Pancreas (tissue), 10 donors: ENCODE measurements at regions not wholly inside any gene's neighbourhood (a gene's known extent, or its start where the extent isn't known, plus 50 kb on each side); places are given as distances from the start of the nearest gene placed in this dataset.
"Not testable (repeated sequence)": the region's sequence is repeated elsewhere in the genome, so short reads cannot be mapped to it uniquely, and the experiment has no call there.

Source experiments
- ATAC-seq, 4 donors: fragments of 200-7000 bp; cut with Tn5 transposase; one replicate each; pipeline versions ENCODE4 v1.8.0 to v1.9.1; 2020; ENCODE audit warnings: mild to moderate bottlenecking in 4 of 4, moderate library complexity in 4 of 4
- DNase-seq, 6 donors: peaks; one replicate each; pipeline ENCODE4 v3.0.0-alpha.2; 2020
- FAIRE-seq: peaks from 2 replicates; lab custom pipeline; 2012; peaks lifted over from hg19 to GRCh38; lab: Jason Lieb, UNC
- H3K27ac ChIP-seq, 4 donors: fragments of 200-600 bp; sonication (generic); 1 replicate in 3 of 4; 2 replicates in 1 of 4; pipeline versions ENCODE4 v1.5.0 to v1.8.0; 2020
- H3K27me3 ChIP-seq, 4 donors: fragments of 200-600 bp; one replicate each; pipeline ENCODE4 v1.8.0; 2021
- H3K36me3 ChIP-seq, 3 donors: fragments of 200-600 bp; sonication (generic) in 1 of 3; one replicate each; pipeline versions ENCODE4 v1.5.0 to v1.8.0; 2020 to 2021
- H3K4me1 ChIP-seq, 3 donors: fragments of 200-600 bp; one replicate each; pipeline ENCODE4 v1.8.0; 2021
- H3K4me3 ChIP-seq, 4 donors: fragments of 200-600 bp; sonication (generic) in 2 of 4; one replicate each; pipeline versions ENCODE4 v1.5.0 to v1.8.0; 2020 to 2021
- H3K9me3 ChIP-seq, 4 donors: fragments of 200-600 bp; one replicate each; pipeline ENCODE4 v1.8.0; 2021
- CTCF ChIP-seq, 4 donors: fragments of 200-600 bp; sonication (generic) in 3 of 4; IDR thresholded peaks; one replicate each; pipeline versions ENCODE4 v1.5.0 to v1.8.0; 2021; ENCODE audit warnings: antibody characterized with exemption in 4 of 4
- WGBS, 2 donors: extraction: QIAGEN DNeasy Blood & Tissue Kit; methylation state at CpG; one replicate each; pipeline ENCODE4 v1.1.7; 2013; 5-methylcytosine and 5-hydroxymethylcytosine counted together
- intact Hi-C, 3 donors: fragments of 100-400 bp; cut with DNase I; formaldehyde crosslinking; loops; one replicate each; pipeline versions ENCODE4 v1.11.1 to v1.14.2; 2022
- donor health status: healthy with polysubstance abuse.
- donor health status: DM: no; HTN: no; CAD: no; lungs with moderate emphysema.
- donor health status: DM: no; HTN: no; CAD: no.
- donor health status: control.
- donor health status: control.
- donor health status: Bipolar disorder and iron deficiency.
- donor health status: DM: yes; HTN: yes; CAD: no.
- donor health status: DM: no; HTN: no; CAD: no.
- donor health status: DM: no; HTN: no; CAD: no.
- donor health status: DM: yes; HTN: yes; CAD: no.

DNA sequence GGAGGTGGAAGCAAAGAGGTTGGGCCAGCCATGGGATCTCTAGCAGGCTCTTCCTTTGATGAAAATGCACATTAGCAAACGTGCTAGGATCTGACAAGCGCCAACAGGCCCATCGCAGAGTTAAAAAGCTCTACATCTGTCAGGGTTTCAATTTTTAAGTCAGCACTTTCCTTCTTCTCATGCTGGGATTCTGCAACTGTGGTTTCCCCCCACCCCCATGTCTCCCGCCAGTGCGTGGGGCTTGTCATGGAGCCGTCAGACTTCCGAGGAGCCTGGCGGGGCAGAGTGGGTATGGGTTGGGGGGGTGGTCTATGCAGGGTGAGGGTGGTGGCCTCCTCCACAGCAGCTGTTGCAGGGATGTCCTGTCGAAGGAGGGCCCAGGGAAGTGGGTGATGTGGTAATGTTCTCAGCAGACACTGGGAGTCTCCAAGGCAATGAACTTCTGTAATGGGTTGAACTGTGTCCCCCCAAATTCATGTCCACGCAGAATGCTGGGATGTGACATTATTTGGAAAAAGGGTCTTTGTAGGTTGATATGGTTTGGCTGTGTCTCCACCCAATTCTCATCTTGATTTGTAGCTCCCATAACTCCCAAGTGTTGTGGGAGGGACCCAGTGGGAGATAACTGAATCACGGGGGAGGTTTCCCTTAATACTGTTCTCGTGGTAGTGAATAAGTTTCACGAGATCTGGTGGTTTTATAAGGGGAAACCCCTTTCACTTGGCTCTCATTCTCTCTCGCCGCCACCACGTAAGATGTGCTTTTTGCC is 115.2 kb upstream of the MAP1LC3B2 start:
- WGBS, 2 donors = 85 to 94% methylated on average over 16 of the region's 16 CpGs
- no peaks in the 10 kb centered on the region for H3K9me3 ChIP-seq
- no peak for TF ChIP-seq CTCF (IDR thresholded peaks at IDR 0.05)
- no peaks in the 10 kb centered on the region for H3K4me1 ChIP-seq
- H3K4me3 ChIP-seq = no peak overlapping the region
- no peak for FAIRE-seq
- no peaks in the 10 kb centered on the region for H3K27me3 ChIP-seq
- no peaks in the 10 kb centered on the region for H3K36me3 ChIP-seq
- DNase-seq = no peak
- ATAC-seq = no peak
- H3K27ac ChIP-seq = no peak overlapping the region
- intact Hi-C loops = no loop called here

DNA sequence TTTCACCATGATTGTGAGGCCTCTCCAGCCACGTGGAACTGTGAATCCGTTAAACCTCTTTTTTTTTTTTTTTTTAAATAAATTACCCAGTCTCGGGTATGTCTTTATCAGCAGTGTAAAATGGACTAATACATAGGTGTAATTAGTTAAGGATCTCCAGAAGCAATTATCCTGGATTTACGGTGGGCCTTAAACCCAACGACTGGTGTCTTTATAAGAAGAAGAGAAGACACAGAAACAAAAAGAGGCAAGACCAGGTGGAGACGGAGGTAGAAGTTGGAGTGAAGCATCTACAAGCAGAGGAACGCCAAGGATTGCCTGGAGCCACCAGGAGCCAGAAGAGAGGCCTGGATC is 114.6 kb upstream of the MAP1LC3B2 start:
- no peaks in the 10 kb centered on the region for H3K27me3 ChIP-seq
- no peaks in the 10 kb centered on the region for H3K9me3 ChIP-seq
- intact Hi-C loops = no loop called here
- no peaks in the 10 kb centered on the region for H3K4me1 ChIP-seq
- no peaks in the 10 kb centered on the region for H3K36me3 ChIP-seq
- H3K4me3 ChIP-seq = no peak overlapping the region
- 83 to 91% methylated on average over 7 of the region's 7 CpGs for whole genome bisulfite sequencing, 2 donors
- H3K27ac ChIP-seq = no peak overlapping the region
- ATAC-seq (no peak), FAIRE-seq (no peak), DNase-seq (no peak)
- TF ChIP-seq CTCF (IDR thresholded peaks at IDR 0.05) = no peak

DNA sequence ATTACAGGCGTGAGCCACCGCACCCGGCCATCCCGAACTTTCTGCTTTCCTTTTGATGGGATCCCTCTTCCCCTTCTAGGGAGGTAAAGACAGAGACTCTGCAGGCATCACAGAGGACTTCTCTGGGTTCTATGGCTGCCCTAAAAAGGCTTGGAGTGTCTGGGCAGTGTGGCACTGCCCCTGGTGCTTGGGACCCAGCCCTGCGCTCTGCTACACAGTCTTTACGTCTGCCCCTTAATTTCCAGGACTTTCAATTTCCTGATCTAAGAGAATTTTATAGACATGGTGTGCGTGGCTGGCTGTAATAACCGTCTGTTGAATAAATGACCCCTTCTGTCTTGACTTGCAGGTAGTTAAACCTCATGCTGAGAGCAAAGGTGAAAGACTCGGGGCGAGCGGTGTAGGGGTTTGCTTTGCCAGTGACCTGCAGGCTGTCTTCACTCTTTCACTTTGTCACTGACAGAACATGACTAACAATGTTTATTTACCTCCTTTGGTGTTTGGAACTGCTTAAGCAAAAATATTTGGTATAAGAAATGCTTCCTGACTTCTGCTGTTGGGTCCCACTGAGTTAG is 110.9 kb upstream of the MAP1LC3B2 start:
- Histone ChIP-seq H3K9me3 (no peaks in the 10 kb centered on the region), H3K4me1 (no peaks in the 10 kb centered on the region), H3K27ac (no peak overlapping the region), H3K27me3 (no peaks in the 10 kb centered on the region), H3K36me3 (no peaks in the 10 kb centered on the region), H3K4me3 (no peak overlapping the region)
- ATAC-seq (no peak), DNase-seq (no peak), FAIRE-seq (no peak)
- intact Hi-C loops = no loop called here
- whole genome bisulfite sequencing, 2 donors = 88 to 91% methylated on average over 11 of the region's 11 CpGs
- TF ChIP-seq CTCF (IDR thresholded peaks at IDR 0.05) = no peak

DNA sequence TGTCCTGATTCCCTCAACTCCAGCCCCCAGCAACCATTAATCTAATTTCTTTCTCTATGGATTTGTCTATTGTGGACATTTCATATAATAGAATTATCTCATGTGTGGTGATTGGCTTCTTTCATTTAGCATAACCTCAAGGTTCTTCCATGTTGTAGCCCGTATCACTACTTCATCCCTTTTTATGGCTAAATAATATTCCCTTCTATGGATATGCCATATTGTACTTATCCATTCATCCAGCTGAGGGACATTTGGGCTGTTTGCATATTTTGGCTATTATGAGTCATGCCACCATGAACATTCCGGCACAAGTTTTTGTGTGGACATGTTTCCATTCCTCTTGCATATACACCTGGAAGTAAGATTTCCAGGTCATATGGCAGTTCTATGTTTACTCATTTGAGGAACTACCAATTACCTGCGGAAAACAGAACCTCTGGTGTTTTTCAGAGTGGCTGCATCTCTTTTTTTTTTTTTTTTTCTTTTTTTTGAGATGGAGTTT is 108.7 kb upstream of the MAP1LC3B2 start:
- no peaks in the 10 kb centered on the region for H3K36me3 ChIP-seq
- H3K9me3 ChIP-seq = no peaks in the 10 kb centered on the region
- WGBS, 2 donors = 93 to 96% methylated on average over 3 of the region's 3 CpGs
- DNase-seq = no peak
- H3K4me3 ChIP-seq = no peak overlapping the region
- FAIRE-seq = no peak
- intact Hi-C loops = no loop called here
- no peak for ATAC-seq
- TF ChIP-seq CTCF (IDR thresholded peaks at IDR 0.05) = no peak
- H3K27me3 ChIP-seq = no peaks in the 10 kb centered on the region
- H3K4me1 ChIP-seq = peaks cover 0 to 3% (median 0%) of the 10 kb centered on the region in 3 donors
- no peak overlapping the region for H3K27ac ChIP-seq

DNA sequence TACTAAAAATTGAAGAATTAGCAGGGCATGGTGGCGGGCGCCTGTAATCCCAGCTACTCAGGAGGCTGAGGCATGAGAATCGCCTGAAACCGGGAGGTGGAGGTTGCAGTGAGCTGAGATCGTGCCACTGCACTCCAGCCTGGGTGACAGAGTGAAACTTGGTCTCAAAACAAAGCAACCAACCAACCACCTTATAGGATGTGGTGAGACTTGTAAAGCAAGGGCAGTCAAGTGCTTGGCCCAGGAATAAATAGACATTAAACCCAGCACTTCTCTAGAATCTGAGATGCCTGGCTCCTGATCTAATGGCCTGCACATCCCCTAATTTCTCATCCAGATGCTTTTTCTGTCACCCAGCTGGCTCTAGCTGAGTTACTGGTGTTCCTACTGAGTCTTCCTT is 106.2 kb upstream of the MAP1LC3B2 start:
- H3K36me3 ChIP-seq, H3K27me3 ChIP-seq, H3K4me1 ChIP-seq, H3K9me3 ChIP-seq, intact Hi-C loops, ATAC-seq, H3K4me3 ChIP-seq, DNase-seq, H3K27ac ChIP-seq, FAIRE-seq: not testable (repeated sequence)
- WGBS, 2 donors = 92 to 95% methylated on average over 5 of the region's 5 CpGs
